HG03565 (cell line): ENCODE measurements at regions not wholly inside any gene's neighbourhood (a gene's known extent, or its start where the extent isn't known, plus 50 kb on each side); places are given as distances from the start of the nearest gene placed in this dataset.

Source experiments
- ATAC-seq: cut with Tn5 transposase; IDR thresholded peaks from one replicate; pipeline ENCODE4 v1.9.1; 2021; ENCODE audit warnings: mild to moderate bottlenecking, moderate library complexity; ENCODE audit not compliant: unreplicated experiment

GRCh38 chr6:82629921-82630320, 266.3 kb downstream of the TPBG start:
- no peak for ATAC-seq

- no peak for ATAC-seq
Measured at GRCh38 chr6:82641677-82642076, 278.1 kb downstream of the TPBG start.

GRCh38 chr6:82645536-82646230, 282.1 kb downstream of the TPBG start:
- no peak for ATAC-seq

GRCh38 chr6:82646231-82646615, 282.6 kb downstream of the TPBG start:
- ATAC-seq, result no peak

- no peak for ATAC-seq
Measured at GRCh38 chr6:82651845-82652335, 288.3 kb downstream of the TPBG start.

GRCh38 chr6:82679232-82679631, 315.6 kb downstream of the TPBG start:
- no peak for ATAC-seq

- no peak for ATAC-seq
Measured at GRCh38 chr6:82680192-82680591, 316.6 kb downstream of the TPBG start.

- ATAC-seq, result no peak
Measured at GRCh38 chr6:82681119-82681714, 317.6 kb downstream of the TPBG start.

GRCh38 chr6:82686719-82687118, 323.1 kb downstream of the TPBG start:
- ATAC-seq, result no peak

- no peak for ATAC-seq
Measured at GRCh38 chr6:82687855-82688254, 324.2 kb downstream of the TPBG start.

GRCh38 chr6:82690283-82690682, 326.7 kb downstream of the TPBG start:
- ATAC-seq, result no peak

GRCh38 chr6:82691997-82692396, 328.4 kb downstream of the TPBG start:
- ATAC-seq, result no peak

GRCh38 chr6:82693094-82693493, 329.5 kb downstream of the TPBG start:
- no peak for ATAC-seq

- ATAC-seq, result no peak
Measured at GRCh38 chr6:82701341-82701740, 337.7 kb downstream of the TPBG start.

- no peak for ATAC-seq
Measured at GRCh38 chr6:82702574-82702973, 339.0 kb downstream of the TPBG start.

GRCh38 chr6:82703230-82703629, 339.6 kb downstream of the TPBG start:
- ATAC-seq, result no peak

GRCh38 chr6:82704045-82704444, 340.4 kb downstream of the TPBG start:
- no peak for ATAC-seq

GRCh38 chr6:82705579-82705978, 342.0 kb downstream of the TPBG start:
- no peak for ATAC-seq

- no peak for ATAC-seq
Measured at GRCh38 chr6:82711105-82711827, 347.6 kb downstream of the TPBG start.

- ATAC-seq, result no peak
Measured at GRCh38 chr6:82711971-82712370, 348.4 kb downstream of the TPBG start.

GRCh38 chr6:82712389-82712788, 348.8 kb downstream of the TPBG start:
- ATAC-seq, result no peak

- ATAC-seq, result no peak
Measured at GRCh38 chr6:82712826-82713225, 349.2 kb downstream of the TPBG start.
